Skeletal muscle satellite cell (primary cell): ENCODE measurements at regions not wholly inside any gene's neighbourhood (a gene's known extent, or its start where the extent isn't known, plus 50 kb on each side); places are given as distances from the start of the nearest gene placed in this dataset.
"Not testable (repeated sequence)": the region's sequence is repeated elsewhere in the genome, so short reads cannot be mapped to it uniquely, and the experiment has no call there.

Experiments used
- H3K27me3 ChIP-seq: 2 replicates; pipeline ENCODE4 v1.7.0; 2013; ENCODE audit warnings: low read length; ENCODE audit not compliant: control insufficient read depth, insufficient read depth
- H3K36me3 ChIP-seq: 2 replicates; pipeline ENCODE4 v1.7.0; 2013; ENCODE audit warnings: mild to moderate bottlenecking, control low read depth, low read length; ENCODE audit not compliant: insufficient read depth
- H3K4me1 ChIP-seq: 2 replicates; pipeline ENCODE4 v1.7.0; 2013; ENCODE audit warnings: low read length; ENCODE audit not compliant: control insufficient read depth, insufficient read depth
- H3K4me2 ChIP-seq: 2 replicates; pipeline ENCODE4 v1.7.0; 2013; ENCODE audit warnings: mild to moderate bottlenecking, low read length
- H3K4me3 ChIP-seq: 2 replicates; pipeline ENCODE4 v1.7.0; 2013; ENCODE audit warnings: low read length
- H3K9ac ChIP-seq: 2 replicates; pipeline ENCODE4 v1.7.0; 2013; ENCODE audit warnings: mild to moderate bottlenecking, low read depth, low read length, moderate library complexity
- H3K9me3 ChIP-seq: replicated peaks from 2 replicates; pipeline ENCODE4 v1.7.0; 2013; ENCODE audit warnings: mild to moderate bottlenecking, control low read depth, low read length

DNA sequence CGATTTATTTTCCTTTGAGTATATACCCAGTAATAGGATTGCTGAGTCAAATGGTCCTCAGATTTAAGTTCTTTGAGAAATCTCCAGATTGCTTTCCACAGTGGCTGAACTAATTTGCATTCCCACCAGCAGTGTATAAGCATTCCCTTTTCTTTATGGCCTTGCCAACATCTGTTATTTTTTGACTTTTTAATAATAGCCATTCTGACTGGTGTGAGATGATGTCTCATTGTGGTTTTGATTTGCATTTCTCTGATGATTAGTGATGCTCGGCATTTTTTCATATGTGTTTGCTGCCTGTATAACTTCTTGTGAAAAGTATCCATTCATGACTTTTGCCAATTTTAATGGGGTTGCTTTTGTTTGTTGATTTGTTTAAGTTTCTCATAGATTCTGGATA is 209.5 kb upstream of the NPSR1 start:
- H3K27me3 ChIP-seq, H3K36me3 ChIP-seq, H3K4me1 ChIP-seq, H3K9me3 ChIP-seq, H3K4me2 ChIP-seq, H3K4me3 ChIP-seq, H3K9ac ChIP-seq: not testable (repeated sequence)

DNA sequence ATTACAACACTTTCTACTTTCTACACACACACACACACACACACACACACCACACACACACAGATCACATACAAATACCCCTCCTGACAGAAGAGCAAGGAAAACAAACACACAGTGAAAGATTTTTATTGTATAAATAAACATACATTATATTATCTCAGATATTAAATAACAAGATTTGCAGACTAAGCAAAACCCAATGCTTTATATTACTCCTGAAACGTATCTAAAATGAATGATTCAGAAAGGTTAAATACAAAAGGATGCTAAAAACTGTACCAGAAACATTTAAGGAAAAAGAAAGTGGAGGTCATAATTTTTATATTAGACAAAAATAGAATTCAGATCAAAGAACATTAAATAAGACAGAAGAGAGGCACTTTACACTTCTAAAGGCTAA is 208.3 kb upstream of the NPSR1 start:
- Histone ChIP-seq H3K4me3 (no peak overlapping the region), H3K9ac (no peak overlapping the region), H3K4me1 (peaks cover 2% of the 10 kb centered on the region), H3K36me3 (no peaks in the 10 kb centered on the region), H3K4me2 (no peak overlapping the region), H3K27me3 (no peaks in the 10 kb centered on the region), H3K9me3 (no peaks in the 10 kb centered on the region)

GRCh38 chr7:34451183-34451582 is 206.8 kb upstream of the NPSR1 start:
- H3K27me3 ChIP-seq, result no peaks in the 10 kb centered on the region

DNA sequence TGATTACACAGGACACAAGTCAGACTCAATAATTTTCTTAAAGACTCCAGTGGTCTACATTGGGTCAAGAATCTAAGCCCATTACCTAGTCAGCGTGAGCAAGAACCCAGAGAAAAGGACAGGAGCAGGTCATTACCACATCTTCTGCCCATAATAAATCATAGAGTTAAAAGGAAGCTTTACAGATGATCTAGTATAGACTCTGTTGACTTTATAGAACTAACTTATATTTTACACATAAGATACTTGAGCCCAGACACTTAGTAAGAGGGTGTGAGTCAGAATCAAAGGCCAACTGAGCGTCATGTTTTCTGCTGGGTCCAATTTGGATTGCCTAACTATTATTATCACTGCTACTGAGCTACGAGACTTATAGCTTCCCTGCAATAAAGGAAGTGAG is 206.1 kb upstream of the NPSR1 start:
- no peaks in the 10 kb centered on the region for H3K36me3 ChIP-seq
- H3K9me3 ChIP-seq, result no peaks in the 10 kb centered on the region
- no peak overlapping the region for H3K4me2 ChIP-seq
- H3K9ac ChIP-seq, result no peak overlapping the region
- no peak overlapping the region for H3K4me3 ChIP-seq
- peaks cover 2% of the 10 kb centered on the region for H3K4me1 ChIP-seq
- H3K27me3 ChIP-seq, result no peaks in the 10 kb centered on the region

More at GRCh38 chr7:34451183-34451582, 206.8 kb upstream of the NPSR1 start:
- H3K4me2 ChIP-seq, result no peak overlapping the region
- H3K4me1 ChIP-seq, result peaks cover 2% of the 10 kb centered on the region
- H3K9me3 ChIP-seq, result no peaks in the 10 kb centered on the region
- no peaks in the 10 kb centered on the region for H3K36me3 ChIP-seq
- no peak overlapping the region for H3K4me3 ChIP-seq
- no peak overlapping the region for H3K9ac ChIP-seq

DNA sequence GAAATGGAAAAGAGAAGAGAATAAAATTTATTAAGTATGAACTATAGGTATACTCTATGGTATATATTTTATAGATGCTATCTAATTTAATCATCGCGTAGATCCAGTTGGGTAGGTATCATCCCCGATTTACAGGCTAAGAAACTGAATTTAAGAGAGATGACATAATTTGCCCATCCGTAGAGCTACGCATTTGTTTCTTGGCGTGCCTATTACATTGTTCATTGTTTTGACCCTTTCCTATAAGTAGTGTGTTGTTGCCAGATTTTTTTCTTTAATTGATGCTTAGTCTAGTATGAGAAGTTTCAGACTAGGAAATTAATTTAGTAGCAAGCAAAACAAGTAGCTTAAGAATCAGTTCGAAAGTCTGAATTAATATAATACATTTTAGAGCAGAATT is 205.7 kb upstream of the NPSR1 start:
- H3K9ac ChIP-seq, result no peak overlapping the region
- no peaks in the 10 kb centered on the region for H3K9me3 ChIP-seq
- no peaks in the 10 kb centered on the region for H3K27me3 ChIP-seq
- no peak overlapping the region for H3K4me3 ChIP-seq
- no peaks in the 10 kb centered on the region for H3K36me3 ChIP-seq
- H3K4me2 ChIP-seq, result no peak overlapping the region
- H3K4me1 ChIP-seq, result peaks cover 2% of the 10 kb centered on the region

- Histone ChIP-seq H3K9me3 (no peaks in the 10 kb centered on the region), H3K4me3 (no peak overlapping the region), H3K9ac (no peak overlapping the region), H3K4me1 (peaks cover 2% of the 10 kb centered on the region), H3K4me2 (no peak overlapping the region), H3K36me3 (no peaks in the 10 kb centered on the region), H3K27me3 (no peaks in the 10 kb centered on the region)
Measured at GRCh38 chr7:34453150-34453549, 204.9 kb upstream of the NPSR1 start.

- Histone ChIP-seq H3K4me2 (no peak overlapping the region), H3K4me3 (no peak overlapping the region), H3K36me3 (no peaks in the 10 kb centered on the region), H3K9me3 (no peaks in the 10 kb centered on the region), H3K4me1 (peaks cover 2% of the 10 kb centered on the region), H3K27me3 (no peaks in the 10 kb centered on the region), H3K9ac (no peak overlapping the region)
Measured at GRCh38 chr7:34454381-34454780, 203.6 kb upstream of the NPSR1 start.

GRCh38 chr7:34457329-34457728 is 200.7 kb upstream of the NPSR1 start:
- no peak overlapping the region for H3K9ac ChIP-seq
- H3K27me3 ChIP-seq, result no peaks in the 10 kb centered on the region
- H3K9me3 ChIP-seq, result no peaks in the 10 kb centered on the region
- peaks cover 2% of the 10 kb centered on the region for H3K4me1 ChIP-seq
- no peak overlapping the region for H3K4me2 ChIP-seq
- no peaks in the 10 kb centered on the region for H3K36me3 ChIP-seq
- H3K4me3 ChIP-seq, result no peak overlapping the region

DNA sequence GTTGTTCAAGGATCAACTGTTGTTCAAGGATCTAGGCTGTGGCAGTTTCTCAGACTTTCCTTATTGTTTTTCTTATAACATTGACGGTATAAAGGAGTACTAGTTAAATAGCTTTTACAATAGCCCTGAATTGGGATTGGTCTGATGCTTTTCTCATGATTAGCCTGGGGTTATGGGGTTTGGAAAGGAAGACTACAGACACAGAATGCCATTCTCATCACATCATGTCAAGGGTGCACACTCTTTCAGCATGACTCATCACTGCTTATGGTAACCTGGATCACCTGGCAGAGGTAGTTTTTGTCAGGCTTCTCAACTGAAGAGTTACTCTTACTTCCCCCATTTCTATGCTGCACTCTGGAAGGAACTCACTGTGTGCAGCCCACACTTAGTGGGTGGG is 194.2 kb upstream of the NPSR1 start:
- no peak overlapping the region for H3K4me2 ChIP-seq
- no peaks in the 10 kb centered on the region for H3K9me3 ChIP-seq
- H3K4me1 ChIP-seq, result no peaks in the 10 kb centered on the region
- no peaks in the 10 kb centered on the region for H3K36me3 ChIP-seq
- H3K27me3 ChIP-seq, result no peaks in the 10 kb centered on the region
- H3K4me3 ChIP-seq, result no peak overlapping the region
- no peak overlapping the region for H3K9ac ChIP-seq

DNA sequence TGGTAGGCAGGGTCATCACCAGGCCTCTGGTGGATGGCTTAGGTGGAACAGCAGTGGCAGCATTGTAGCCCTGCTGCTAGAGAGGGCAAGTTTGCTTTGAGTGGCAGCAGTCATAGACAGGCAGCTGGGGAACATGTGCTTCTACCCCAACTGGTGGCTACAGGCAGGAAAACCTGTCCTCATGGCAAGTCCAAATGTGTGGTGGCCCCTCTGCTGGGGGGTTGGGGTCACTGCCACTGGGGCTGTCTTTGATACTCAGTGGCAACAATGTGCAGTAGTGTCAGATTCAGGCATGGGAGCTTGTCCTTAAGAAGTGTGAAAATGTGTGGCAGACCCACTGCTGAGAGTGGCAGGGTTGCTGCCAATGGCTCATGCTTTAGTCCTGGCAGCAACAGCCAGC is 186.2 kb upstream of the NPSR1 start:
- Histone ChIP-seq H3K4me1 (no peaks in the 10 kb centered on the region), H3K4me2 (no peak overlapping the region), H3K9ac (no peak overlapping the region), H3K27me3 (no peaks in the 10 kb centered on the region), H3K4me3 (no peak overlapping the region), H3K36me3 (no peaks in the 10 kb centered on the region), H3K9me3 (no peaks in the 10 kb centered on the region)

- Histone ChIP-seq H3K9ac (no peak overlapping the region), H3K4me2 (no peak overlapping the region), H3K4me1 (no peaks in the 10 kb centered on the region), H3K27me3 (no peaks in the 10 kb centered on the region), H3K4me3 (no peak overlapping the region), H3K36me3 (no peaks in the 10 kb centered on the region), H3K9me3 (no peaks in the 10 kb centered on the region)
Measured at GRCh38 chr7:34486371-34486770, 171.6 kb upstream of the NPSR1 start.

GRCh38 chr7:34487391-34488115 is 170.5 kb upstream of the NPSR1 start:
- Histone ChIP-seq H3K27me3 (no peaks in the 10 kb centered on the region), H3K9ac (no peak overlapping the region), H3K4me1 (no peaks in the 10 kb centered on the region)

More at GRCh38 chr7:34487391-34488115, 170.5 kb upstream of the NPSR1 start:
- H3K4me3 ChIP-seq, result no peak overlapping the region
- no peaks in the 10 kb centered on the region for H3K9me3 ChIP-seq
- no peaks in the 10 kb centered on the region for H3K36me3 ChIP-seq
- H3K4me2 ChIP-seq, result no peak overlapping the region
